ENCODE measurements at regions not wholly inside any gene's neighbourhood (a gene's known extent, or its start where the extent isn't known, plus 50 kb on each side); places are given as distances from the start of the nearest gene placed in this dataset.

- no peak for ATAC-seq (ENCODE audit: low FRiP score)
- TF ChIP-seq CTCF (IDR thresholded peaks at IDR 0.05): no peak
Measured at GRCh38 chr5:28877050-28877449, 1838.7 kb upstream of the CDH9 start.

DNA sequence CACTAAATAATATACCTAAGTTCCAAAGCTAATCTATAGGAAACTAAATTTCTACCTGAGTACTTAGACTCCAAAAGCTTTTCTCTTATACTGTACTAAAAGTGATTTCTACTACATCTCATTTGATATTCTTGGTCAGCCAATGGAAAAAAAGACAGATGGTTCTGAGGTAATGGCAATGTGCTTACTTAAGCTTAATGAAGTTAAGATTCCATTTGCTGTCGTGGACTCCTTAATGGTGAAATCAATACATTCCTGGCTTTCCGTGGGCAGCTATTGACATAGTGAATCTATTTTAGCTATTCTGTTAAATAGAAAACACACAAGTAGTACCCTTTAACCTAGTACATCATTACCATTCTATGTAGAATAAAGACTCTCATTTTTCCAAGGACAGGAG lies 1825.6 kb upstream of the CDH9 start:
- no peak for TF ChIP-seq CTCF (IDR thresholded peaks at IDR 0.05)
- no peak for ATAC-seq (ENCODE audit: low FRiP score)
- DNase-seq (ENCODE audit: low spot score): no peak

More at GRCh38 chr5:28877050-28877449, 1838.7 kb upstream of the CDH9 start:
- DNase-seq (ENCODE audit: low spot score): no peak

DNA sequence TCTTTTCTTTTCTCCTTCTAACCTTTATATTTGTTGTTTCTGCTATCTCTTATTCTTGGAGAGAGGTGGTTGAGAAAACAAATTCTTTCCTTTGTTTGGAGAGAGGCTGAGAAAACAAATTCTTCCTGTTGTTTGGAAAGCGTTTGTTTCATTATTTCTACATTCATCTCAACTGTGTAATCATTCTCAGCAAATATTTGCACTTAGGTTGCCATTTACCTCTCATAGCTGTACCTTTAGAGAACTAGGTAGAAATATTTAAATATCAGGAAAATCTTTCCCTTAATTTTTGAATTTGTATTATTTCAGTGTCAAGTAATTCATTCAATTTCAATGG lies 1824.4 kb upstream of the CDH9 start:
- ATAC-seq (ENCODE audit: low FRiP score): no peak
- no peak for TF ChIP-seq CTCF (IDR thresholded peaks at IDR 0.05)

DNA sequence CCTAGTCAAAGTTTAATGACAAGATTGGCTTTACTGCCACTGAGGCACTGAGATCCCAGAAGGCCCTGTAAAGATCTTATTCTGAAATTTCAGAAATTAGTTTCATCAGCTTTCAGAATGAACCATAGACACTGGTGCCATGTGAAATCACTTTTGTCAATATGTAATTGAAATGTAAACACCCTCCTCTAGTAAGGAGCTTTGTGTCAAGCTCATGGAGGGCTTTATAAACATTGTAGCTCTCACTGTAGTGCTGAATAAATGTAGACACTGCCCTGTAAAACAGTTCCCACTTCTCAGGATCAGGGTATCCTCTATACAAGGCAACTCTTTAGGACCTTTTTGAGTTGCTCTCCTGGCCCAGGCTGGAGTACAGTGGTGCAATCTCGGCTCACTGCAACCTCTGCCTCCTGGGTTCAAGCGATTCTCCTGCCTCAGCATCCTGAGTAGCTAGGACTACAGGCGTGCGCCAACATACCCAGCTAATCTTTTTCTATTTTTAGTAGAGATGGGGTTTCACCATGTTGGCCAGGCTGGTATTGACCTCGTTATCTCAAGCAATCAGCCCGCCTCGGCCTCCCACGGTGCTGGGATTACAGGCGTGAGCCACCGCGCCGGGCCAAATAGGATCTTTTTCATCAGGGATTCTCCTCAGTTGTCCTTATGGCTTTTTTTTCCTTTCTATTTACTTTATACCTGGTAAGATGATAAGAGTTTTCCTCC lies 1823.9 kb upstream of the CDH9 start:
- DNase-seq (ENCODE audit: low spot score) (no peak), ATAC-seq (ENCODE audit: low FRiP score) (no peak)
- TF ChIP-seq CTCF (IDR thresholded peaks at IDR 0.05): no peak

More for the DNA sequence above, 1824.4 kb upstream of the CDH9 start:
- DNase-seq (ENCODE audit: low spot score): no peak

GRCh38 chr5:28855626-28856025 lies 1817.2 kb upstream of the CDH9 start:
- TF ChIP-seq CTCF (IDR thresholded peaks at IDR 0.05): no peak
- DNase-seq (ENCODE audit: low spot score) (no peak), ATAC-seq (ENCODE audit: low FRiP score) (no peak)

GRCh38 chr5:28850320-28850921 lies 1812.0 kb upstream of the CDH9 start:
- no peak for ATAC-seq (ENCODE audit: low FRiP score)
- TF ChIP-seq CTCF (IDR thresholded peaks at IDR 0.05): no peak
- no peak for DNase-seq (ENCODE audit: low spot score)

- no peak for ATAC-seq (ENCODE audit: low FRiP score)
Measured at GRCh38 chr5:28831042-28831441, 1792.7 kb upstream of the CDH9 start.

More at GRCh38 chr5:28831042-28831441, 1792.7 kb upstream of the CDH9 start:
- no peak for TF ChIP-seq CTCF (IDR thresholded peaks at IDR 0.05)
- no peak for DNase-seq (ENCODE audit: low spot score)
